ENCODE measurements at regions not wholly inside any gene's neighbourhood (a gene's known extent, or its start where the extent isn't known, plus 50 kb on each side); places are given as distances from the start of the nearest gene placed in this dataset.

DNA sequence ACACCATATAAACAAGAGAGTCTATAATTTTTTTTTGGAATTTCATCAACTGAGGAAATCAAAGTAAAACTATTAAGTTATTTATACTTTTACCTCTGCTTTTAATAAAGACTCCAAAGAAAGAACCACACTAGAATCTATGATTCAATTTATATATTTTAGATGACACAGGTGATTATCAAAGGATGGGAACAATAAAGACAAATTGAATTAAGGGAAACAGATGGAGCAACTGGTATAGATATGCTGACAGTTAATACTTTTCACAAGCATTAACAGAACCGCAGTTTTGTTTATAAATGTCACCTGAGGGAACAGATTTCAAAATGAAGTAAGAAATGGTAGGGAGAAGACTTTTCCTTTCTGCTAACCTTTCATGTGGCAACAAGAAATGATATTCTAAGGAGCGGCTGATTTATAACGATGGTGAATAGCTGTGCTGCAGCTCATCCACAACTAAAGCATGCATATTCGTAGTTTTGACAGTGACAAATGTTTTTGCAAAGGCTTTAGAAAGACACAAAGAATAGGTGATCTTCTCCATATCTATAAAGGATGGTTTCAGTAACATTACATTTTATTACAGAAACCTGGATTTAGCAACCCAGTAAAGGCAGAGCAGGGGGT lies 1502.9 kb upstream of the RAG2 start:
- no peak for TF ChIP-seq POLR2A (IDR thresholded peaks at IDR 0.05; ENCODE audit: low read depth, low read length)
- TF ChIP-seq POLR2AphosphoS5 (IDR thresholded peaks at IDR 0.05; ENCODE audit: low read depth, low read length) = no peak
- no peak for TF ChIP-seq TAF1 (IDR thresholded peaks at IDR 0.05; ENCODE audit: borderline replicate concordance, low read depth, low read length)
